ENCODE measurements at regions not wholly inside any gene's neighbourhood (a gene's known extent, or its start where the extent isn't known, plus 50 kb on each side); places are given as distances from the start of the nearest gene placed in this dataset.

DNA sequence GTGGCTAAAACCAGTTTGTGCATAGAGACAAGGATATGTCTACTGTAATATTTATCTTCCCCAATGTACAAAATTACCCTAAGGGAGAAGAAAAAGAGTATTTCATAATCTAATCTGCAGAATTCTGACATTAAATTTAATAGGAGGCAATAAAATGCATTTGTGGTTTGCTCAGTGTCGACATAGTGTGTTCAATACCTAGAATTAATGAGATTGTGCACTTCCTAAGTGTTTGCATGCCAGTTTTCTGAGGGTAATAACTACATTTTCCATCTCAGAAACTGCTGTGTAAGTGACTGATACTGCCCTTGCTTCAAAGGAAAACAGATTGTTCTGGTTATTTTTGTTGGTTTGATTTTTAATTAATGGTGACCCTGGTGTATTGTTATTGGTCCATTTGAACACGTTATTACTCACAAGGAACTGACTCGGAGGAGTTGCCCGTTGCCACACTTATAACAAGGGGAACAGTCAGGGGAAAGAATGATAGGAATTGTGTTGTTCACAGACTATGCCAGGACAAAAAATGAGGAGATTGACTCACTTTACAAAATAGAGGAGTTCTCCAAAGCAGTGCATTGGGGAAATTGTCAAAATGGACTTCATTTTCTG lies 960.3 kb upstream of the TMEM132C start:
- Histone ChIP-seq H3K27me3 (peaks cover 0 to 13% (median 0%) of the 10 kb centered on the region in 4 donors), H3K4me1 (no peaks in the 10 kb centered on the region), H3K9me3 (no peaks in the 10 kb centered on the region), H3K4me3 (no peak overlapping the region), H3K36me3 (no peaks in the 10 kb centered on the region), H3K27ac (no peak overlapping the region)
- intact Hi-C loops (cut with DNase I), result no loop called here
- 55 to 56% methylated on average over 4 of the region's 4 CpGs for WGBS, 2 donors
- TF ChIP-seq POLR2A (IDR thresholded peaks at IDR 0.05) (no peak), CTCF (IDR thresholded peaks at IDR 0.05) (no peak)
- DNase-seq, result no peak

DNA sequence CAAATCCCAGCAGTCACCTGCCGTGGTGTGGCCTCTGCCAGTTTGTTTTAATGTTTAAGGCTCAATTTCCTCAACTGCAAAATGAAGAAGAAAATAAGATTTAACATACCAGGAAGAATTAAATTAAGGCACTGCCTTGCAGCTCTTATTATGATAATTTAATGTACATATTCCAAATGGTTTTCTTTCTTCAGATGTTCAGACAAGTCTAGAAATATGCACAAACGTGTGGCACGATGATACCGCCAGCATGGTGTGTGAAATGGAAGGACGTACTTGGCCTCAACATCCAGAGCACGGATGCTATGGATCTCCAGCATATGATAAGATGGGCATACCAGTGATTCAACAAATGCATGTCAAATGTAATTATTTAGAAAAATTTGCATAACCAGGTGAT lies 959.4 kb upstream of the TMEM132C start:
- intact Hi-C loops (cut with DNase I), result no loop called here
- no peak overlapping the region for H3K4me3 ChIP-seq
- DNase-seq, result no peak
- H3K36me3 ChIP-seq, result no peaks in the 10 kb centered on the region
- no peaks in the 10 kb centered on the region for H3K9me3 ChIP-seq
- H3K27ac ChIP-seq, result no peak overlapping the region
- peaks cover 0 to 10% (median 0%) of the 10 kb centered on the region in 4 donors for H3K27me3 ChIP-seq
- WGBS, 2 donors, result 73 to 74% methylated on average over 6 of the region's 6 CpGs
- TF ChIP-seq CTCF (IDR thresholded peaks at IDR 0.05), result no peak
- no peak for TF ChIP-seq POLR2A (IDR thresholded peaks at IDR 0.05)
- H3K4me1 ChIP-seq, result no peaks in the 10 kb centered on the region

- H3K4me3 ChIP-seq, result no peak overlapping the region
- no peaks in the 10 kb centered on the region for H3K36me3 ChIP-seq
- no peak for DNase-seq
- intact Hi-C loops (cut with DNase I), result no loop called here
- no peak overlapping the region for H3K27ac ChIP-seq
- H3K4me1 ChIP-seq, result no peaks in the 10 kb centered on the region
- WGBS, 2 donors, result 100% methylated on average over 1 of the region's 1 CpG; no CpG with 5 or more reads in 1 of the 2 donors
- H3K9me3 ChIP-seq, result no peaks in the 10 kb centered on the region
- TF ChIP-seq CTCF (IDR thresholded peaks at IDR 0.05) (no peak), POLR2A (IDR thresholded peaks at IDR 0.05) (no peak)
- peaks cover 0 to 5% (median 0%) of the 10 kb centered on the region in 4 donors for H3K27me3 ChIP-seq
These were observed 958.8 kb upstream of the TMEM132C start for GRCh38 chr12:127308148-127308547.

GRCh38 chr12:127310548-127310947 lies 956.4 kb upstream of the TMEM132C start:
- Histone ChIP-seq H3K4me1 (no peaks in the 10 kb centered on the region), H3K9me3 (no peaks in the 10 kb centered on the region), H3K27ac (no peak overlapping the region), H3K4me3 (no peak overlapping the region), H3K36me3 (no peaks in the 10 kb centered on the region), H3K27me3 (no peaks in the 10 kb centered on the region)
- TF ChIP-seq POLR2A (IDR thresholded peaks at IDR 0.05), result no peak
- TF ChIP-seq CTCF (IDR thresholded peaks at IDR 0.05), result no peak
- 52 to 71% methylated on average over 4 of the region's 4 CpGs for WGBS, 2 donors
- DNase-seq, result no peak
- intact Hi-C loops (cut with DNase I), result no loop called here

- no peak for DNase-seq
- H3K27me3 ChIP-seq, result peaks cover 0 to 1% (median 0%) of the 10 kb centered on the region in 4 donors
- no peaks in the 10 kb centered on the region for H3K9me3 ChIP-seq
- H3K4me3 ChIP-seq, result no peak overlapping the region
- intact Hi-C loops (cut with DNase I), result no loop called here
- H3K4me1 ChIP-seq, result no peaks in the 10 kb centered on the region
- H3K27ac ChIP-seq, result no peak overlapping the region
- H3K36me3 ChIP-seq, result no peaks in the 10 kb centered on the region
- TF ChIP-seq POLR2A (IDR thresholded peaks at IDR 0.05) (no peak), CTCF (IDR thresholded peaks at IDR 0.05) (no peak)
- WGBS, 2 donors, result 55 to 62% methylated on average over 6 of the region's 6 CpGs
These were observed 955.1 kb upstream of the TMEM132C start for GRCh38 chr12:127311720-127312364.
